Activated CD8-positive, alpha-beta T cell treated with anti-CD3 and anti-CD28 coated beads, Interleukin-2, amount 10 ng/mL, durations not matched to agents 7 days and 5 days (primary cell): ENCODE measurements at regions not wholly inside any gene's neighbourhood (a gene's known extent, or its start where the extent isn't known, plus 50 kb on each side); places are given as distances from the start of the nearest gene placed in this dataset.

Experiments
- ATAC-seq: fragments of 150-1000 bp; cut with Tn5 transposase; one replicate; pipeline ENCODE4 v1.10.0; 2021; ENCODE audit warnings: moderate library complexity
- CTCF ChIA-PET: fragments of 350-600 bp; sonication (Branson Sonifier 250); formaldehyde crosslinking; loops from one replicate; lab custom pipeline; 2021; ENCODE audit warnings: antibody characterized with exemption; lab: Charles Lee
- POLR2A ChIA-PET: fragments of 350-600 bp; sonication (Branson Sonifier 250); formaldehyde crosslinking; loops from one replicate; lab custom pipeline; 2021; ENCODE audit warnings: antibody characterized with exemption; lab: Charles Lee
- DNase-seq: peaks from one replicate; pipeline ENCODE4 v3.0.0-alpha.2; 2020
- H3K27ac Mint-ChIP-seq: one replicate; pipeline ENCODE4 v1.8.0; 2021; ENCODE audit warnings: mild to moderate bottlenecking, mixed read lengths
- H3K27me3 Mint-ChIP-seq: one replicate; pipeline ENCODE4 v1.8.0; 2021; ENCODE audit warnings: low read depth, mixed read lengths
- H3K36me3 Mint-ChIP-seq: one replicate; pipeline ENCODE4 v1.8.0; 2021; ENCODE audit warnings: low read depth, mixed read lengths
- H3K4me1 Mint-ChIP-seq: one replicate; pipeline ENCODE4 v1.8.0; 2021; ENCODE audit warnings: low read depth, mixed read lengths
- H3K4me3 Mint-ChIP-seq: one replicate; pipeline ENCODE4 v1.8.0; 2021; ENCODE audit warnings: mild to moderate bottlenecking, mixed read lengths
- H3K9me3 Mint-ChIP-seq: one replicate; pipeline ENCODE4 v1.8.0; 2022; ENCODE audit warnings: mixed read lengths; ENCODE audit not compliant: insufficient read depth

GRCh38 chr2:12212841-12213597, 466.6 kb downstream of the LPIN1 start:
- ChIA-PET POLR2A (no interaction called here), CTCF (no interaction called here)
- Mint-ChIP-seq H3K36me3 (no peaks in the 10 kb centered on the region), H3K4me1 (no peaks in the 10 kb centered on the region), H3K4me3 (no peak overlapping the region), H3K27ac (no peak overlapping the region), H3K27me3 (no peaks in the 10 kb centered on the region), H3K9me3 (no peaks in the 10 kb centered on the region)
- DNase-seq: no peak
- ATAC-seq: no peak

- H3K4me1 Mint-ChIP-seq: no peaks in the 10 kb centered on the region
- no peak overlapping the region for H3K27ac Mint-ChIP-seq
- no peaks in the 10 kb centered on the region for H3K36me3 Mint-ChIP-seq
- peaks cover 7% of the 10 kb centered on the region for H3K9me3 Mint-ChIP-seq
- DNase-seq (no peak), ATAC-seq (no peak)
- no peaks in the 10 kb centered on the region for H3K27me3 Mint-ChIP-seq
- ChIA-PET POLR2A (no interaction called here), CTCF (no interaction called here)
- H3K4me3 Mint-ChIP-seq: no peak overlapping the region
Measured at GRCh38 chr2:12217175-12217574, 470.7 kb downstream of the LPIN1 start.

GRCh38 chr2:12219761-12220160, 473.3 kb downstream of the LPIN1 start:
- no peaks in the 10 kb centered on the region for H3K4me1 Mint-ChIP-seq
- ATAC-seq: no peak

GRCh38 chr2:12221584-12221983, 475.2 kb downstream of the LPIN1 start:
- ChIA-PET POLR2A (no interaction called here), CTCF (interaction anchor here (1.1 kb wide), 1 partner anchor 9 kb away, joined by 3 read pairs; no protein-coding TSS in a partner anchor)
- Mint-ChIP-seq H3K9me3 (peaks cover 21% of the 10 kb centered on the region), H3K4me1 (no peaks in the 10 kb centered on the region), H3K36me3 (peaks cover 11% of the 10 kb centered on the region), H3K4me3 (no peak overlapping the region), H3K27ac (no peak overlapping the region), H3K27me3 (no peaks in the 10 kb centered on the region)
- ATAC-seq (no peak), DNase-seq (no peak)

More at GRCh38 chr2:12219761-12220160, 473.3 kb downstream of the LPIN1 start:
- Mint-ChIP-seq H3K27me3 (no peaks in the 10 kb centered on the region), H3K4me3 (no peak overlapping the region), H3K9me3 (peaks cover 17% of the 10 kb centered on the region), H3K36me3 (peaks cover 9% of the 10 kb centered on the region), H3K27ac (no peak overlapping the region)
- POLR2A ChIA-PET: no interaction called here
- CTCF ChIA-PET: no interaction called here
- DNase-seq: no peak

- Mint-ChIP-seq H3K27ac (no peak overlapping the region), H3K27me3 (no peaks in the 10 kb centered on the region), H3K9me3 (peaks cover 21% of the 10 kb centered on the region), H3K36me3 (peaks cover 11% of the 10 kb centered on the region), H3K4me1 (no peaks in the 10 kb centered on the region), H3K4me3 (no peak overlapping the region)
- POLR2A ChIA-PET: no interaction called here
- CTCF ChIA-PET: no interaction called here
- ATAC-seq (no peak), DNase-seq (no peak)
Measured at GRCh38 chr2:12222554-12222953, 476.1 kb downstream of the LPIN1 start.

GRCh38 chr2:12223732-12224131, 477.3 kb downstream of the LPIN1 start:
- Mint-ChIP-seq H3K27me3 (no peaks in the 10 kb centered on the region), H3K4me3 (no peak overlapping the region), H3K27ac (no peak overlapping the region), H3K9me3 (peaks cover 23% of the 10 kb centered on the region), H3K4me1 (no peaks in the 10 kb centered on the region), H3K36me3 (peaks cover 11% of the 10 kb centered on the region)
- no peak for ATAC-seq
- ChIA-PET CTCF (no interaction called here), POLR2A (no interaction called here)
- no peak for DNase-seq

GRCh38 chr2:12226653-12227052, 480.2 kb downstream of the LPIN1 start:
- no peak for DNase-seq
- ATAC-seq: no peak
- ChIA-PET POLR2A (no interaction called here), CTCF (no interaction called here)
- H3K36me3 Mint-ChIP-seq: peaks cover 11% of the 10 kb centered on the region
- H3K27ac Mint-ChIP-seq: no peak overlapping the region
- no peaks in the 10 kb centered on the region for H3K27me3 Mint-ChIP-seq
- H3K4me1 Mint-ChIP-seq: no peaks in the 10 kb centered on the region
- no peak overlapping the region for H3K4me3 Mint-ChIP-seq
- peaks cover 18% of the 10 kb centered on the region for H3K9me3 Mint-ChIP-seq

GRCh38 chr2:12227941-12228608, 481.6 kb downstream of the LPIN1 start:
- DNase-seq: no peak
- no peak for ATAC-seq
- Mint-ChIP-seq H3K36me3 (peaks cover 7% of the 10 kb centered on the region), H3K27me3 (no peaks in the 10 kb centered on the region), H3K4me1 (no peaks in the 10 kb centered on the region), H3K9me3 (peaks cover 15% of the 10 kb centered on the region), H3K27ac (no peak overlapping the region), H3K4me3 (no peak overlapping the region)
- POLR2A ChIA-PET: no interaction called here
- CTCF ChIA-PET: no interaction called here

- ChIA-PET CTCF (no interaction called here), POLR2A (no interaction called here)
- H3K27me3 Mint-ChIP-seq: no peaks in the 10 kb centered on the region
- ATAC-seq (no peak), DNase-seq (no peak)
- H3K36me3 Mint-ChIP-seq: no peaks in the 10 kb centered on the region
- no peak overlapping the region for H3K27ac Mint-ChIP-seq
- no peak overlapping the region for H3K4me3 Mint-ChIP-seq
- H3K9me3 Mint-ChIP-seq: peaks cover 3% of the 10 kb centered on the region
- H3K4me1 Mint-ChIP-seq: no peaks in the 10 kb centered on the region
Measured at GRCh38 chr2:12231288-12231687, 484.9 kb downstream of the LPIN1 start.

- no peak overlapping the region for H3K27ac Mint-ChIP-seq
- no peak overlapping the region for H3K4me3 Mint-ChIP-seq
- H3K4me1 Mint-ChIP-seq: no peaks in the 10 kb centered on the region
- no peaks in the 10 kb centered on the region for H3K27me3 Mint-ChIP-seq
- DNase-seq (no peak), ATAC-seq (no peak)
- H3K36me3 Mint-ChIP-seq: no peaks in the 10 kb centered on the region
- ChIA-PET POLR2A (no interaction called here), CTCF (no interaction called here)
- peaks cover 3% of the 10 kb centered on the region for H3K9me3 Mint-ChIP-seq
Measured at GRCh38 chr2:12232876-12233275, 483.9 kb upstream of the TRIB2 start.

GRCh38 chr2:12236136-12236844, 480.4 kb upstream of the TRIB2 start:
- CTCF ChIA-PET: no interaction called here
- H3K36me3 Mint-ChIP-seq: no peaks in the 10 kb centered on the region

GRCh38 chr2:12240206-12240605, 476.5 kb upstream of the TRIB2 start:
- Mint-ChIP-seq H3K27me3 (no peaks in the 10 kb centered on the region), H3K27ac (no peak overlapping the region), H3K9me3 (no peaks in the 10 kb centered on the region), H3K4me3 (no peak overlapping the region), H3K4me1 (no peaks in the 10 kb centered on the region), H3K36me3 (no peaks in the 10 kb centered on the region)
- POLR2A ChIA-PET: no interaction called here
- DNase-seq (no peak), ATAC-seq (no peak)
- CTCF ChIA-PET: no interaction called here

More at GRCh38 chr2:12236136-12236844, 480.4 kb upstream of the TRIB2 start:
- H3K27me3 Mint-ChIP-seq: no peaks in the 10 kb centered on the region
- POLR2A ChIA-PET: no interaction called here
- no peaks in the 10 kb centered on the region for H3K9me3 Mint-ChIP-seq
- ATAC-seq (no peak), DNase-seq (no peak)
- H3K27ac Mint-ChIP-seq: no peak overlapping the region
- H3K4me1 Mint-ChIP-seq: no peaks in the 10 kb centered on the region
- no peak overlapping the region for H3K4me3 Mint-ChIP-seq
